Upper lobe of left lung (tissue), 4 donors: ENCODE measurements at regions not wholly inside any gene's neighbourhood (a gene's known extent, or its start where the extent isn't known, plus 50 kb on each side); places are given as distances from the start of the nearest gene placed in this dataset.

Experiments used
- EP300 ChIP-seq, 4 donors: sonication (generic); formaldehyde crosslinking; IDR thresholded peaks; one replicate each; pipeline ENCODE4 v1.5.1; 2017; ENCODE audit warnings: antibody characterized with exemption in 4 of 4, control low read depth in 2 of 4
- POLR2A ChIP-seq, 4 donors: fragments of 450-650 bp; IDR thresholded peaks; one replicate each; pipeline ENCODE4 v1.5.1; 2016 to 2017; ENCODE audit warnings: antibody characterized with exemption in 4 of 4, mild to moderate bottlenecking in 2 of 4
- POLR2AphosphoS5 ChIP-seq, 2 donors: sonication (generic); formaldehyde crosslinking; IDR thresholded peaks; one replicate each; pipeline ENCODE4 v1.5.1; 2017; ENCODE audit warnings: antibody characterized with exemption in 2 of 2
- TF ChIP-seq, protein P1 (sequence below), 6 experiments: fragments of 450-650 bp in 4 of 6; fragments of 200-600 bp in 2 of 6; sonication (generic) in 2 of 6; IDR thresholded peaks; one replicate each; pipeline ENCODE4 v1.5.1; 2016 to 2019; ENCODE audit warnings: antibody characterized with exemption in 6 of 6

DNA sequence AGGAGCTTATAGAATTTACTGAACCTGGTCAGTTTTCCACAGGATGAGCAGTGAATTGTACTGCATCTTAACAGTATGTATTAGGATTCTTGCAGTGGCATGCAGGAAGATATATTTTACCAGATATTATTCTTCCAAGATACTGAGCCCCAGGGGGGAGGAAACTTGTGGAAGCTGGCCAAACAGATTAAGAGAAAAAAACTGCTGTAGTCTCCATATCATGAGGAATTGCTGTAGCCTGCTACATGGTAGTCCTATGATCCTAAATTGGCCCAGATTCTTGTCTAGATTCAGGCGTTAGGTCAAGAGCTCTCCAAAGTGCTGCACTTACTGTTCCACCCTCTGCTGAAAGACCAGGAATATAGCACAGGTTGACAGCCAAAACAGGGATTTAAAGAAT lies 275.5 kb upstream of the TAS2R1 start:
- TF ChIP-seq, protein P1, sequence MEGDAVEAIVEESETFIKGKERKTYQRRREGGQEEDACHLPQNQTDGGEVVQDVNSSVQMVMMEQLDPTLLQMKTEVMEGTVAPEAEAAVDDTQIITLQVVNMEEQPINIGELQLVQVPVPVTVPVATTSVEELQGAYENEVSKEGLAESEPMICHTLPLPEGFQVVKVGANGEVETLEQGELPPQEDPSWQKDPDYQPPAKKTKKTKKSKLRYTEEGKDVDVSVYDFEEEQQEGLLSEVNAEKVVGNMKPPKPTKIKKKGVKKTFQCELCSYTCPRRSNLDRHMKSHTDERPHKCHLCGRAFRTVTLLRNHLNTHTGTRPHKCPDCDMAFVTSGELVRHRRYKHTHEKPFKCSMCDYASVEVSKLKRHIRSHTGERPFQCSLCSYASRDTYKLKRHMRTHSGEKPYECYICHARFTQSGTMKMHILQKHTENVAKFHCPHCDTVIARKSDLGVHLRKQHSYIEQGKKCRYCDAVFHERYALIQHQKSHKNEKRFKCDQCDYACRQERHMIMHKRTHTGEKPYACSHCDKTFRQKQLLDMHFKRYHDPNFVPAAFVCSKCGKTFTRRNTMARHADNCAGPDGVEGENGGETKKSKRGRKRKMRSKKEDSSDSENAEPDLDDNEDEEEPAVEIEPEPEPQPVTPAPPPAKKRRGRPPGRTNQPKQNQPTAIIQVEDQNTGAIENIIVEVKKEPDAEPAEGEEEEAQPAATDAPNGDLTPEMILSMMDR (IDR thresholded peaks at IDR 0.05) = no peak
- TF ChIP-seq POLR2A (IDR thresholded peaks at IDR 0.05) = no peak
- no peak for TF ChIP-seq POLR2AphosphoS5 (IDR thresholded peaks at IDR 0.05)
- no peak for TF ChIP-seq EP300 (IDR thresholded peaks at IDR 0.05)
